HG03432 (cell line): ENCODE measurements at regions not wholly inside any gene's neighbourhood (a gene's known extent, or its start where the extent isn't known, plus 50 kb on each side); places are given as distances from the start of the nearest gene placed in this dataset.
"Not testable (repeated sequence)": the region's sequence is repeated elsewhere in the genome, so short reads cannot be mapped to it uniquely, and the experiment has no call there.

Experiments used
- ATAC-seq: cut with Tn5 transposase; IDR thresholded peaks from one replicate; pipeline ENCODE4 v1.9.1; 2021; ENCODE audit warnings: mild to moderate bottlenecking, moderate library complexity; ENCODE audit not compliant: unreplicated experiment

DNA sequence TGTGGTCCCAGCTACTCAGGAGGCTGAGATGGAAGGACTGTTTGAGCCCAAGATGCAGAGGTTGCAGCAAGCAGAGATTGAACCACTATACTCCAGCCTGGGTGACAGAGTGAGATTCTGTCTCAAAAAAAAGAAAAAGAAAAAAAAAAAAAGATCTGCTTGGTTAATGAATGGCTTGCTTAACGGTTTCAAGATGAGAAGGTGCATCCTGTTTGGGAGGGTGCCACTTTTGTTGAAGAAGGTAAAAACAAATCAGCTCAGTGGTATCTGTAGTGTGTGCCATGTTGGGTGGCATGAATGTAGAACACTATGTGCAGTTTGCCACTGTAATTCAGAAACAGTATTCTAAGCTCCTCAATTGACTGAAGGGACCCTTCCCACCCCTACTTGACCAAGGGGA, 94.9 kb upstream of the ETV3 start:
- peak; percentile 89 for ATAC-seq

GRCh38 chr1:157231846-157232525, 93.8 kb upstream of the ETV3 start:
- no peak for ATAC-seq

DNA sequence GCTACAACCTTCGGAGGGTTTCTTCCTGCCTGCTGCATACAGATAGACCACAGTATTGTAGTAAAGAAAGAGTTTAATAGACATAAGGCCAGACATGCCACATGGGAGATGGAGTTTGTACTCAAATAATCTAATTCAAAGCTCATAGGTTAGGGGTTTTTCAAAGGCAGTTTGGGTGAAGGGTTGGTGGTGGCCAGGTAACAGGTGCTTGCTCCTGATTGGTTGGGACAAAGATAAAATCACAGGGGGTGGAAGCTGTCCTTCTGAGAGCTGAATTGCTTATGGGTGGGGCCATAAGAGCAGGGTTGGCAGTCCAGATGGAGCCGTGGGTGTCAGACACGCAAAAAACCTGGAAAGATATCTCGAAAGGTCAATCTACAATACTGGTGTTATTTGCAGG, 92.3 kb upstream of the ETV3 start:
- ATAC-seq, result no peak

DNA sequence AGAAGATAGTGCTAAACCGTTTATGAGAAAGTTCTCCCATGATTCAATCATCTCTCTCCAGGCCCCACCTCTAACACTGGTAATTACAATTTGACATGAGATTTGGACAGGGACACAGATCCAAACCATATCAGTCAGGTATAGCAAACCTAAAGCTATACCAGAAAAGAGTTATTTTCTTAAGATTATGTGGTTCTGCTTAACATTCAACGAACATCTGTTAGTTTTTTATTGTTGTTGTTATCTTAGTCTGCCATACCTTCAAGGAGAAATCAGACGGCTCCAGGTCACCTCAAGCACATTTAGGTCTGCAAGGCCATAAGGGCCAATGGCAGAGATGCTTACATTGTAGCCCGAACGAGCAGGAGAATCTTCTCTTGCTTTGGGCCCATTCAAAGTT, 89.5 kb upstream of the ETV3 start:
- ATAC-seq, result no peak

- no peak for ATAC-seq
These were observed 88.5 kb upstream of the ETV3 start for GRCh38 chr1:157226739-157227138.

- no peak for ATAC-seq
These were observed 81.4 kb upstream of the ETV3 start for GRCh38 chr1:157219600-157219999.

- no peak for ATAC-seq
These were observed 81.0 kb upstream of the ETV3 start for GRCh38 chr1:157219182-157219581.

GRCh38 chr1:157218671-157219070, 80.5 kb upstream of the ETV3 start:
- ATAC-seq, result no peak

DNA sequence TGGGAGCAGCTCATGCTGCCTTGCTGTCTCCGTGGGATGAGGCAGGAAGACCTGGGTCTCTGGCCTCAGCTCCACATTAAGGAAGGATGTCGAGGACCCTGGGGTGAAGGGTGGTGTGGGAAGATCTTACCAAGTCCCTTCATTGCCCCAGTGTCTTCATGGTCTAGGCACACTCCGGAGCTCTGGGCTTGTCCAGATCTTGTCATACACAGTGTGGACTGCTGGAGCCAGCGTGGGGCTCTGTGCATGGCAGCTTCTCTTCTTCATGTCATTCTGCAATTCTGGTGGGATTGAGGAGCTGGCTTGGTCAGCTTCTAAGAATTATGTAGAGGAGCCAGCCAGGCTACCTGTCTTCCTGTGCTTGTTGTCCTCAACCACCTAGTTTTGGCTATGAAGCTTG, 79.3 kb upstream of the ETV3 start:
- ATAC-seq, result no peak

DNA sequence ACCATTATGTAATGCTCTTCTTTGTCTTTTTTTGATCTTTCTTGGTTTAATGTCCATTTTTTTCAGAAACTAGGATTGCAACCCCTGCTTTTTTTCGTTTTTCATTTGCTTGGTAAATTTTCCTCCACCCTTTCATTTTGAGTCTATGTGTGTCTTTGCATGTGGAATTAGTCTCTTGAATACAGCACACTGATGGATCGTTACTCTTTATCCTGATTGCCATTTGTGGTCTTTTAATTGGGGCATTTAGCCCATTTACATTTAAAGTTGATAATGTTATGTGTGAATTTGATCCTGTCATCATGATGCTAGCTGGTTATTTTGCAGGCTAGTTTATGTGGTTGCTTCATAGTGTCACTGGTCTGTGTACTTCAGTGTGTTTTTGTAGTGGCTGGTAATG, 75.6 kb upstream of the ETV3 start:
- no peak for ATAC-seq

GRCh38 chr1:157209514-157209913, 71.3 kb upstream of the ETV3 start:
- ATAC-seq, result no peak

- not testable (repeated sequence) for ATAC-seq
These were observed 67.8 kb upstream of the ETV3 start for GRCh38 chr1:157205982-157206381.

DNA sequence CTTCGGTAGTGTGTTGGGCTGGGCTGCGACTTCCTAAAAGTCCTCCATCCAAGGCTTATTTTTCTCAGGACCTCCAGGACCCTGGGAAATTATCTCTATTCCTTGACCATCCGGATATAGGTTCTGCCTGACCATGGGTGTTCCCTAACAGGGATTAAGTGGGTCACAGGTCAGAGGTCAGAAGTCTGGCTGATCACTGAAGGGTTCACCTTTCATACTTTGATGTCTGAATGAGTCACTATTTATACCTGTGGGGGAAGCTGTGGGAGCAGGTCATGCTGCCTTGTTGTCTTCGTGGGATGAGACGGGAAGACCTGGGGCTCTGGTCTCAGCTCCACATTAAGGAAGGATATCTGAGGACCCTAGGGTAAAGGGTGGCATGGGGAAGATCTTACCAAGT, 65.0 kb upstream of the ETV3 start:
- no peak for ATAC-seq

DNA sequence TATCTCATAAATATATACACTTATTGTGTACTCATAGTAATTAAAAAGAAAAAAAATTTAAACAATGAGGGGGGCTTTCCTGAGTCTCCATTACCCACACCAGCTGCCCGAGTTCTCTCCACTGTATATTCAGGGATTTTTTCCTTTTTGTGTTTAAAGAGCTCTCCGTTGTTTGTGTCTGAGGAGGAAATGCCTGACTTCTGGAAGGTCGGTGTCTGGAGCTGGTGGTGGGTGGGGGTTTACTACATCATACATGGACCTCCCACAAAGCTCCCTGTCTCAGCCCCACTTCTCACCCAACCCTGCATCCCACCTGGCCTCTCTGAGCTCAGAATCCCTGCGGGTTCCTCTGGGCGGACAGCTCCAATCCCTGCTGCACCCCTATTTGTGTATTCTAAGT, 64.1 kb upstream of the ETV3 start:
- no peak for ATAC-seq

- ATAC-seq, result no peak
These were observed 63.6 kb upstream of the ETV3 start for GRCh38 chr1:157201767-157202166.

DNA sequence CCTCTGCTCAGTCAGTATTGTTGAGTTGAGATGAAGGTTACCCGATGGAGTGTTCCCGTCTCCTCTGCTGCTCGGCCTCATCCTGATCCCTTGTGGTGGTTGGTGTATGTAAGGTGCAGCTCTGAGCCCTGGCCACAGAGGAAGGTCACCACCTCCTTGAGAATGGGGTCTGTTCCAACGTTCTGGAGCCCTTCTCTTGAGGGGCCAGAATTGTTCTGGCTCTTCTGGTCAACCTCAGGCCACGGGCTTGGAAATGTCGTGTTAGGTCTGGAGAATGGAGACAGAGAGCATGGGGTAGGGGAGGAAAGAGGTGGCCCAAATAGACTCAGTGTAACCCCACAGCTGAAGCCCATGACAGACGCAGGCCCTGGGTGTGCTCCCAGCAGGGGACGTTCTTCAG, 62.3 kb upstream of the ETV3 start:
- no peak for ATAC-seq

- no peak for ATAC-seq
These were observed 61.2 kb upstream of the ETV3 start for GRCh38 chr1:157199421-157199755.

DNA sequence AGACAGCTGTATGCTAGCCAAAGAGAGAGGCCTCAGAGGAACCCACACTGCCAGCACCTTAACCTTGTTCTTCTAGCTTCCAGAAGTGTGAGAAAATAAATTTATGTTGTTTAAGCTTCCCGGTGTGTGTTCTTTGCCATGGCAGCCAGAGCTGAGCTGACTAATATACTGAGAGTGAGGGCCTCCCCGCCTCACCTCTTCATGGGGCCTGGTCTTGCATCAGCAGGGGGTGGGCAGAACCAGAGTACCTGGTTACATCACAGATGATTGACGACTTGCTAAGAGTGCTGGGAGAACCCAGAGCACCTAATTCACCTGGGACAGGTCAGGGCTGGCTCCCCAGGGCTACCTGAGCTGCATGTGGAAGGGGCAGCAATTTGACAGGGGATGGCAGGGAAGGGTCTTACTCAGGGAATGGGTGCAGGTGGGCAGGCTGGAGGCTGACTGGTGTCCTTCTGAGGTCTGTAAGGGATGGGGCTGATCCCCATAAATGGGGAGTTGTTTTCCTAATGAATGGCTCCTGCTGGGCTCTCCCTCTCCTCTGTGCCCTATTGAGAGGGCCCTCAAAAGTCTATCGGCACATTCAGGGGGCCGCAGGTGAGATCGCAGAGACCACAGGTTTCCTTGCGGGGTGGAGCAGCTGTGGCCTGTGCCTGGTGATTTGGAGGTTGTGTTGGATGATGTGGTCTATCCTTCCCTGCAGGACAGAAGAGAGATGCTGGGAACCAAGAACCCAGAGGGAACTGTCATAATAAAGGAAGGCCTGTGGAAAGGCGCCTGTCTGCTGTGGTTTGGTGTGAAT, 60.6 kb upstream of the ETV3 start:
- ATAC-seq, result no peak

DNA sequence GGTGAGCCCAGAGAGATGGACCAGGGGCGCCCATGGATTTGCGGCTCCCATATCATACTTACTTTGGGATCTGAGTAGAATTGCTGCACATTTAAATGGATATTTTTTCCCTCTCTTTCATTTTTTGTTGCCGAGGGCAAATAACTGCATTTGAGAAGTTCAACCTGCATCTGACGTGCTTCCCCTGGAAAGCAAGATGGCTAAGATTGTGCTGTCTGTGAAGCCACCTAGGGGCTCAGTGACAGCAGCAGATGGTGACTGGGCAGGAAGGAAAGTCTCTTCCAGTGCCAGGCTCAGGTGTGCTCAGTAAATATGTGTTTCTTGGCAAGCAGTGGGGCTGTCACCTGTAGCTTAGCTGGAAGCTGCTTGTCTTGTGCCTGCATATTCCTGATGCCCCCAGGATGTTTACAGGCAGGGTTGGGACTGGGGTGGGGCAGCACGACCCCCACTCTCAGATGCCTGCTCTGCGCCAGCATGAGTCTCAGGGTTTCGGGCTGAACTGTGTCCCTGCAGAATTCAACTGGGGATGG, 59.8 kb upstream of the ETV3 start:
- ATAC-seq, result no peak

DNA sequence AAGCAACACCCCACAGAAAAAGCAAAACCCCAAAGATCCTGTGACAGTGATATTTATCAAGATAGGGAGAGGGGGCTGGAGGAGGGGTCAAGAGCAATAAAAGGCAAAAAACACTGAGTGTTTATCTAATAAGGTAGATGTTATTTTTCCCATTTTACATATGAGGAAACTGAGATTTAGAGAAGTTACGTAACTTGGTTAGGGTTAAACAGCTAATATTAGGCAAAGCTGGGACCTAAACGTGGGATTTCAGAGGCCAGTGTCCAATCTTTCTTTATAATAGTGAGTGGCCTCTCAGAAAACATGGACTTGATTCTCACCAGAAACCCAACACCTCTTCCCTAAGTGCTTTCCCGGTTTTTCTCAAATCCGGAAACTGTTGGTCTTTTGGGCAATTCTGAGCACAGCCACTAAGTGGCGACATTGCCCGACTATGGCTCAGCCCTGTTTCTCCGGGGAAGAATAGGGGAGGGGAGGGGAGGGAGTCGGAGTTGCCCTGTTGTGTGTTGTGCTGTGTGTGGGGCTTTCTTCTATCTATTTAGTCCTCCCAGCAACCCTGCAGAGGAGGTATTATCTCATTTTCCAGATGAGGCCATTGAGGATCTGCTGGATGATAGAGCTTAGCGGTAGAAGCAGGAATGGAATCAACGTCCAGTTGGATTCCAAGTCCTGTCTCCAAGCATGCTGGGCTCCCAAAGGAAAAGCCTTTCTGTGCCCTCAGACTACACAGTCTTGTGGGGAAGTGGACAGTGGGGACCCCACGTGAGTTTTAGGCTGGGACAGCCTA, 58.7 kb upstream of the ETV3 start:
- ATAC-seq, result not testable (repeated sequence)

GRCh38 chr1:157196245-157196543, 58.0 kb upstream of the ETV3 start:
- no peak for ATAC-seq
